GF-D8 (cell line): ENCODE measurements at regions not wholly inside any gene's neighbourhood (a gene's known extent, or its start where the extent isn't known, plus 50 kb on each side); places are given as distances from the start of the nearest gene placed in this dataset.
"Not testable (repeated sequence)": the region's sequence is repeated elsewhere in the genome, so short reads cannot be mapped to it uniquely, and the experiment has no call there.

Experiments
- DNase-seq: peaks from one replicate; lab custom pipeline; 2025; lab: John Stamatoyannopoulos, UW

- no peak for DNase-seq
These were observed 392.2 kb upstream of the CCDC179 start for GRCh38 chr11:23252426-23252825.

GRCh38 chr11:23257088-23257487, 396.8 kb upstream of the CCDC179 start:
- no peak for DNase-seq

- DNase-seq = no peak
These were observed 397.3 kb upstream of the CCDC179 start for GRCh38 chr11:23257556-23257955.

- no peak for DNase-seq
These were observed 403.2 kb upstream of the CCDC179 start for GRCh38 chr11:23263466-23263865.

GRCh38 chr11:23272095-23272494, 411.8 kb upstream of the CCDC179 start:
- DNase-seq = no peak

- DNase-seq = no peak
These were observed 417.8 kb upstream of the CCDC179 start for GRCh38 chr11:23278121-23278520.

GRCh38 chr11:23280088-23280487, 419.8 kb upstream of the CCDC179 start:
- no peak for DNase-seq

GRCh38 chr11:23283666-23284065, 423.4 kb upstream of the CCDC179 start:
- no peak for DNase-seq

GRCh38 chr11:23284631-23285030, 424.4 kb upstream of the CCDC179 start:
- DNase-seq = no peak

- DNase-seq = no peak
These were observed 427.9 kb upstream of the CCDC179 start for GRCh38 chr11:23288003-23288783.

GRCh38 chr11:23295241-23295640, 435.0 kb upstream of the CCDC179 start:
- DNase-seq = no peak

- DNase-seq = no peak
These were observed 447.8 kb upstream of the CCDC179 start for GRCh38 chr11:23308041-23308440.

- no peak for DNase-seq
These were observed 450.0 kb upstream of the CCDC179 start for GRCh38 chr11:23310276-23310675.

GRCh38 chr11:23311986-23312940, 452.0 kb upstream of the CCDC179 start:
- no peak for DNase-seq

- DNase-seq = no peak
These were observed 452.7 kb upstream of the CCDC179 start for GRCh38 chr11:23313001-23313400.

- no peak for DNase-seq
These were observed 453.9 kb upstream of the CCDC179 start for GRCh38 chr11:23314162-23314561.

- no peak for DNase-seq
These were observed 455.0 kb upstream of the CCDC179 start for GRCh38 chr11:23315286-23315685.

GRCh38 chr11:23317816-23318215, 457.5 kb upstream of the CCDC179 start:
- DNase-seq = no peak

- no peak for DNase-seq
These were observed 458.4 kb upstream of the CCDC179 start for GRCh38 chr11:23318670-23319069.

- no peak for DNase-seq
These were observed 459.9 kb upstream of the CCDC179 start for GRCh38 chr11:23320131-23320530.

GRCh38 chr11:23335586-23335985, 475.3 kb upstream of the CCDC179 start:
- not testable (repeated sequence) for DNase-seq

- no peak for DNase-seq
These were observed 476.7 kb upstream of the CCDC179 start for GRCh38 chr11:23336961-23337360.

- no peak for DNase-seq
These were observed 493.3 kb upstream of the CCDC179 start for GRCh38 chr11:23353611-23354010.
